Erythroblast (primary cell): ENCODE measurements at regions not wholly inside any gene's neighbourhood (a gene's known extent, or its start where the extent isn't known, plus 50 kb on each side); places are given as distances from the start of the nearest gene placed in this dataset.

Experiments
- DNase-seq, 2 experiments: peaks; one replicate each; lab custom pipeline; 2025; lab: John Stamatoyannopoulos, UW
- GATA1 ChIP-seq: IDR thresholded peaks from 2 replicates; pipeline ENCODE4 v1.6.1; 2011; ENCODE audit warnings: low read depth, mild to moderate bottlenecking, control low read depth, low read length, moderate library complexity
- POLR2A ChIP-seq: IDR thresholded peaks from 2 replicates; pipeline ENCODE4 v1.6.1; 2011; ENCODE audit warnings: mild to moderate bottlenecking, low read length

DNA sequence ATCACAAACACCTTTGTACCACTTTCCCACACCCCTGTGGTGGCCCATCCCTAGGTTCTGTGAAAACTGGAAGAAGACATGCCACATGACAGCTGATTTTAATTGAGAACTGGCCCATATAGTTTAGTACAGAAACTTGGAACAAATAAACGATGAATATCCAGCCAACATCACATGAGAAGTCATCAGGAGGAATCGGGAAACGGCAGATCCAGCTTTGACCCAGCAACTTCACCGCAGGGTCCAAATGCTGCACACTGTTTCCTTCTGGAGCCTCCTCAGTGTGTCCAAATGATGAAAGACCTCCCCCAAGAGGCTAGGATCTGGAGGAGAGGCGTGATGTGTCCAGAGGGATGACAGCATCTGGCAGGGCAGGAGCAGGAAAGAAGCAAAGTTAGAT lies 75.5 kb downstream of the COPS8 start:
- DNase-seq, result no peak
- no peak for TF ChIP-seq GATA1
- no peak for TF ChIP-seq POLR2A

DNA sequence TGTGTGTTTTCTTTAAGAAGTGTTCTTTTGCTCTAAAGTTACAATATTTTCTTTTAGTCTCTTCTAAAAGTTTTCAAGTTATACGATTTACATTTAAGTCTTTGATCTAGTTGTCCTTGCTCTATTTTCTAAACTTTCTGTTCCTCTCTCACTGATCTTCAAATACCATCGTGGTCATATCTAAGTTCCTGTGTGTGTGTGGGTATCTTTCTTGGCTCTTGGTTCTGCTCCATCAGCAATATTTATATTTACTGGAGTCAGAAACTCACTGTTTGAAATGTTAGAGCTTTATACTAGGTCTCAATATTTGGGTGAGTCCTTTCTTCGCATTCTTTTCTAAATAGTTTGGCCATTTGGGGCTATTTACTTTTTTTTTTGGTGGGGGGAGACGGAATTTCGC lies 77.3 kb downstream of the COPS8 start:
- TF ChIP-seq POLR2A (no peak), GATA1 (no peak)
- DNase-seq, result no peak

- TF ChIP-seq POLR2A, result no peak
- TF ChIP-seq GATA1, result no peak
- no peak for DNase-seq
Measured at GRCh38 chr2:237164474-237165042, 78.9 kb downstream of the COPS8 start.

GRCh38 chr2:237165405-237166276 lies 80.0 kb downstream of the COPS8 start:
- TF ChIP-seq GATA1 (no peak), POLR2A (no peak)

GRCh38 chr2:237167038-237167437 lies 81.3 kb downstream of the COPS8 start:
- no peak for DNase-seq
- TF ChIP-seq POLR2A (no peak), GATA1 (no peak)

More at GRCh38 chr2:237165405-237166276, 80.0 kb downstream of the COPS8 start:
- DNase-seq, result peak in 1 of 2 experiments; percentile 2

- DNase-seq, result no peak
- TF ChIP-seq GATA1, result no peak
- no peak for TF ChIP-seq POLR2A
Measured at GRCh38 chr2:237167934-237168333, 82.2 kb downstream of the COPS8 start.

DNA sequence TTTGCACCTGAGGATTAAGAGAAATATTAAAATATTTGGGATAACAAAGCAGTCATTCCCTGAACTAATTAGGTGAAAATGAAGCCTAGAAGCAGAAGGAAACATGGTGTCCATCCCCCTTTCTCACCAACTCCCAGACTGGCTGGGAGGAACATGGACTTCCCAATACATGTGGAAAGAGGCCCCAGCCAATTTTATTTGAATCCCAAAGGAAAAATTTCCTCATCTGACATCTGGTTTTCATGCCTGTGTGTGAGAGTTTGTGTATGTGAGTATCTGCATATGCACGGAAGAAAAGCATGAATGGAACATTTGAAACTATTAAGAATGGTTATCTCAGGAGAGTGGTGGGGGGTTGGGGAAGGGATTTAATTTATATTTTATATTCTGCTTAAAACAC lies 84.3 kb downstream of the COPS8 start:
- DNase-seq, result no peak
- no peak for TF ChIP-seq GATA1
- no peak for TF ChIP-seq POLR2A

GRCh38 chr2:237171396-237171795 lies 85.7 kb downstream of the COPS8 start:
- DNase-seq, result no peak
- TF ChIP-seq GATA1 (no peak), POLR2A (no peak)

DNA sequence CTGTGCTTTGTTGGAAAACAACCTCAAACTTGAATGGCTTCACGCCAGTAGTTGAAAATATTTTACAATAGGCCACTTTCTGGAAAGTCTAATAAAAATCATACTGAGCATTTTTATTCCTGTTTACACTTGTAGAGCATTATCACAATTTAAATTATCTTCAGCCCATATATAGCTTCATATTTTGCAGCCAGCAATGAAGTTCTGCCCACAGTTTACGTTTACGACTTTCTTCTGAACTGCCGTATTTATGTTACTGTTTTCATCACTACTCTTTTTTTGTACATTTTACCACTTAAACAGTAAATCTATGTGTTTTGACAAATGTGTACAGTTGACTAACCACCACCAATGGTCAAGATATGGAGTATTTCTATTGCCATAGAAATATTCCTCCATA lies 86.2 kb downstream of the COPS8 start:
- DNase-seq, result no peak
- TF ChIP-seq GATA1 (no peak), POLR2A (no peak)

DNA sequence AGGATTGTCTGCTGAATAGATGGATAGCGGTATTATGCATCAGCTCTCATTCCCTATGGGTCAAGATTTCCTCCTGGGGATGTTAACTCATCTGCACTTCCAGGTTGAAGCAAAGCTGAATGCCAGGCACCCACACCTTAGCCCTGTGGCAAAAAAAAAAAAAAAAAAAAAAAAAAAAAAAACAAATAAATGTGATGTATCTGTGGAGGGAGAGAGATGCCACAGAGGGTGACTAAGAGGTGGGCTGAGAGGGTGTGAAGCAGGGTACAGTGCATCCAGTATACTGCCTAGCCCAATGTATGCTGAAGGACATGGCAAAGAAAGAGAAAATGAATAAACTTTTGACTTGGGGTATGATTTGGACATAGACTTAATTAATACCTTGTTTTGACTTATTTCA lies 91.4 kb downstream of the COPS8 start:
- TF ChIP-seq GATA1, result no peak
- no peak for TF ChIP-seq POLR2A

GRCh38 chr2:237177986-237178385 lies 92.3 kb downstream of the COPS8 start:
- DNase-seq, result no peak
- TF ChIP-seq GATA1 (no peak), POLR2A (no peak)

More for the DNA sequence above, 91.4 kb downstream of the COPS8 start:
- no peak for DNase-seq

DNA sequence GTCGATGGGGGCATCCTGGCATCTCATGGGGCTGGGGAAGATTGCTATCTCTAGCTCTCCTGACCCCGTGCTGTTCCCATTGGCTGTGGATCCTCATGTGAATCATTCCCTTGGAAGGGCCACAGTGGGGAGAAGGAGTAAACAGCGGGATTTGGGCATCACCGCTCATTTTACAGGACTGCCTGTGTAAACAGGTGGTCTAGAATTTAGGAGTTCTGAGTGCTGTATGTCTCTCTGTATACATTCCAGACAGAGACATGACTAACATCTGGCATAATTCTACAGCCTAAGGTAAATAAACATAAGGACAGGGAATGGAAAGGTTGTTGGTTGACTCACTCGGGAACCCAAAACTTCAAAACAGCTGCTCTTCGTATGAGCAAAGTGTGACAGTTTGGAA lies 92.7 kb downstream of the COPS8 start:
- DNase-seq, result no peak
- TF ChIP-seq GATA1, result no peak
- no peak for TF ChIP-seq POLR2A

- no peak for DNase-seq
- TF ChIP-seq GATA1 (no peak), POLR2A (no peak)
Measured at GRCh38 chr2:237179161-237179560, 93.5 kb downstream of the COPS8 start.

- DNase-seq, result no peak
- TF ChIP-seq POLR2A (no peak), GATA1 (no peak)
Measured at GRCh38 chr2:237180187-237180586, 94.5 kb downstream of the COPS8 start.

DNA sequence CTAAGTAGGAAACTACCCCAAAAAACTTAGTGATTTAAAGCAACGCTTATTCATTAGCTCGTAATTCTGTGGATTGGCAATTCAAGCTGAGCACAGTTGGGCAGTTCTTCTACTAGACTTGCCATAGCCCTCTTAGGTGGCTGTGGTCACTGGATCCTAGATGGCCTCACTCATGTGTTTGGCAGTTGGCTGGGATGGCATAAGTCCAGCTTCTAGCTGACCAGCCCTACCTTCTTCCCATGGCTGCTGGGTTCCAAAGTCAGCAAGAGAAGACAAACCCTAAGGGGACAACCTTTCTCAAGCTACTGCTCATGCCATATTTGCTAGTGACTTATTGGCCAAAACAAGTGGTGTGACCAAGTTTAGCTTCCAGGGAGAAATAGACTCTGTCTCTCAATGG lies 95.3 kb downstream of the COPS8 start:
- TF ChIP-seq GATA1 (no peak), POLR2A (no peak)
- DNase-seq, result no peak
